NCI-H526 (cell line): ENCODE measurements at regions not wholly inside any gene's neighbourhood (a gene's known extent, or its start where the extent isn't known, plus 50 kb on each side); places are given as distances from the start of the nearest gene placed in this dataset.
"Not testable (repeated sequence)": the region's sequence is repeated elsewhere in the genome, so short reads cannot be mapped to it uniquely, and the experiment has no call there.

Experiments
- DNase-seq, 2 experiments: peaks; one replicate each; lab custom pipeline; 2025; lab: John Stamatoyannopoulos, UW

GRCh38 chr1:78247079-78247478 is 201.3 kb downstream of the GIPC2 start:
- no peak for DNase-seq

DNA sequence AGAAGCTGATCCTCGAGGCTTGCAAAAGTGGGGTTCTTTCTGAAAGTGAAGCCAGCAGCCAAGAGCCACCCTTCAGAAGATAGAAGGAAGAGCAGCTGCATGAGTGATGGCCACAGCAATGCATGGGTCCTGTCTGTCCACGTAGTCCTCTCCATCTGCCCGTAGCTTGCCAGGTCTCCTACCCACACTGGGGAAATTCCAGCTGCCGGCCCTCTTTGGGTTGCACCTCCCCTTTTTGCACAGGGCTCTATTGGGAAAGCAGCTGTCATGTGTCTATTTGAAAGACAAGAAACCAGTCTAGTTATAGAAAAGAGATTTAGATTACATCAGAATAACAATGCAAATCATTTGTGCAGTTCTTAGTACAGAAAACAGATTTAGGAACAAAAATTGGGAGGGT is 204.4 kb downstream of the GIPC2 start:
- DNase-seq, result no peak

DNA sequence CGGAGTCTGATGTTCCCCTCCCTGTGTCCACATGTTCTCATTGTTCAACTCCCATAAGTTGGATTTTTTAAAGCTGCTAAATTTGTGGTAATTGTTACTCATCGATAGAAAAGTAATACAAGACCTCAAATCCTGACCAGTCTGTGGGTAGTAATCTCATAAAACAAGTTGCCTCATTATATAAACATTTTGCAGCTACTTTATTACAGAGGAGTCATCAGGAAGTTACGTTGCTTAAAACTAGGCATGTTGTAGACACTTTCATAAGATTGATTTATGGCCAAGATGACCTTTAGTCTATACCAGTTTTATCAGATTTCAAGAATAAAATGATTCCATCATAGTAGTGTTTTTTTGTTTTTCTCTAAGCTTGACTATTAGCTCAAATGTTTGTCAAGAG is 208.8 kb downstream of the GIPC2 start:
- no peak for DNase-seq

DNA sequence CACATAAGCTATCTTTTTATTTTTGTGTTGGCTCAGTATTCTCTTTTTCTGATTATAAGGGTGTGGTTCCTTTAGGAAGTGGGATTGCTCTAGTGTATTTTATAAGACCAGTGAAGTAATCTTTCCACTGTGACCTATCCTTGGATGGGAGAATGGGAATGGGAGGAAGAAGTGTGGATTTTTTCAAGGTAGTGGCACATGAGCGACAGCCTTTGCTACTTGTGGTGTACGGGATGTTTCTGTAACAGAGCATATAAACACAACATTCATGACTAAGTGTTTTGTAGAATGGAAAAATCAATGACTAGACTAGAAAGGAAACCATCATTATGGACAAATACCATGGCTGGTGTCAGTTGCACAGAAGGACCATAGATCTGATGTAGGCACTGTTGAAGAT is 209.6 kb downstream of the GIPC2 start:
- no peak for DNase-seq

GRCh38 chr1:78255846-78256245 is 210.1 kb downstream of the GIPC2 start:
- DNase-seq, result no peak

- no peak for DNase-seq
Observed at GRCh38 chr1:78263459-78263858, 217.7 kb downstream of the GIPC2 start.

GRCh38 chr1:78263946-78264345 is 218.2 kb downstream of the GIPC2 start:
- DNase-seq, result no peak

- no peak for DNase-seq
Observed at GRCh38 chr1:78267513-78268218, 221.9 kb downstream of the GIPC2 start.

GRCh38 chr1:78269591-78269990 is 221.2 kb upstream of the PTGFR start:
- no peak for DNase-seq

GRCh38 chr1:78271423-78271822 is 219.4 kb upstream of the PTGFR start:
- not testable (repeated sequence) for DNase-seq

DNA sequence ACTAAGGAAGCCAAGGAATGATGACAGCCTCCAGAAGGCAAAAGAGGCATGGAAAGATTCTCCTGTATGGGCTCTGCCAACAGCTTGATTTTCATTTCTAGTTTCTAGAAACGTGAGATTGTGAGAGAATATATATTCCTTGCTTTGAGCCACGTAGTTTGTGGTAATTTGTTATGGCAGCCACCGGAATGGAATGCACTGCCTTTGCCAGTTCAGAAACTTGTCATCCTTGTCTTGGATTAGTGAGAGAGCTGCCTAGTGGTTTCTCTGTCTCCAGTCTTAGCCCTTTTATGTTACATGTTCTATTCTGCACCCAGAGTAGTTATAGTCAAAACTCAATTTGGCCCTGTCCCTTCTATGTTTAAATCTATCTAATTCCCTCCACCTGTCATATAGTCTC is 216.0 kb upstream of the PTGFR start:
- DNase-seq, result no peak

DNA sequence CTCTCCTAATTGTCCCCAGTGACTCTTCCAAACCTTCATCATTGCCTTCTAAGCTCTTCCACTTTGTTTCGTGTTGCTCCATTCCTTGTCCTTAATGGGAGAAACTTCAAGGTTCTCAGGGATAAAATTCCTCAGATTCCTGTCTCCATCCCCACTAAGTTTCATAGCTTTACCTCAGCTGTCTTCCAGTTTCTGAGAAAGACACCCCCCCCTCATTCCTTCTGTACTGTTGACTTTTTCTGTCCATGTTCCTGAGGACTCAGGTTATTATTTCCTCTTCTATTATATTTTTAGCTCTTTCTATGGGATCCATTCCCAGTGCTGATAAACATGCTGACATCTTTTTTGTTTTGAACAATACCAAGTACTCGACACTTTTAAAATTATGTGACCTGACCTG is 215.3 kb upstream of the PTGFR start:
- no peak for DNase-seq

DNA sequence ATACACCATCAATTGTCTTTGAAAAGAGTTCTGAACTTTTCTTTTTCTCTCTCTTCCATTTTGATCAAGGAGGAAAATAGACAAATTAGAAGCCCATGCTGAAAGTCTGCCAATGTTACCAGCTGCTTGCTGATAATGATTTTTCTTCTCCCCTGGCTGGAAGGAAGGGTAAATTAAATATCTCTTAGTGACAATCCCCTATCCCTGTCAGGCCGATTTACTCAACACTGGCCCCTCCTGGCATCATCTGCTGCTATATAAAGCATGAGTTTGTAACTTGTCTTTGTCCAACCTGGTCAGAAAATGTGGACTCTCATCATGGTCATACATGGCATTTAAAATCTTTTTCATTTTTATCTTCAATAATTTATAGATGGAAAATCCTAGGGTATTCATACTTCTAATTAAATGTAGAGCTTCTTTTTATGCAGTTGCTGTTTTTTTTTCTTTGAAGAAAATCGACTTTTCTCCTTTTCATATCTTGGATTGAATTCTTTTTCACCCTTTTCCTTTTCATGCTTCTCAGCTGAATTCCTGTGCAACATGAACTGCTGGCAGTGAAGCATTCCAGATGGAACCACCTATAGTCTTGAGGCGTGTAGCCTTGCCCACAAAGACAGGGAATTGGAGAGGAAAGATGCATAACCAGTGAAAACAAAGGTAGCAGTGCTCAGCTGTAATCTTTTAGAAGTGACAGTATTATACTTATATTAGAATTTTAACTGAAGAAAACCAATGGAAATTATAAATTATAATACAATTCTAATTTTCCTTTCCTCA is 214.7 kb upstream of the PTGFR start:
- DNase-seq, result no peak

DNA sequence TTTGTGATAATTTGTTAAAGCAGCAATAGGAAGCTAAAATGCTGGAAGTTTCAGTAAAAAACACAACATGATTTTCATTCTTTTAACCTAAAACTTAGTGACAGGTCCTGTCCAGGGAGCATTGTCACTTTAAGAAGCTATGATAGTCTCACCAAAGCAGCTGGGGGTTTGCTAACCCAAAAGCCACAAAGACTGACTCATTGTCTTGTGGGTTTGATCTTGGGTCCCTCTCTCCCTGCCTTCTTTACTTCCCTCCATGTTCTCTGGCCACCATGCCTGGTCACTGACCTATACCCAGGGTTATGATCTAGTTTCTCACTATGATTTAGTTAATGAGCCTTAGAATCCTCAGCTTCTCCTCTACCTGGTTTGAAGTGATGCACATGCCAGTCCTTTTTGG is 213.5 kb upstream of the PTGFR start:
- no peak for DNase-seq

DNA sequence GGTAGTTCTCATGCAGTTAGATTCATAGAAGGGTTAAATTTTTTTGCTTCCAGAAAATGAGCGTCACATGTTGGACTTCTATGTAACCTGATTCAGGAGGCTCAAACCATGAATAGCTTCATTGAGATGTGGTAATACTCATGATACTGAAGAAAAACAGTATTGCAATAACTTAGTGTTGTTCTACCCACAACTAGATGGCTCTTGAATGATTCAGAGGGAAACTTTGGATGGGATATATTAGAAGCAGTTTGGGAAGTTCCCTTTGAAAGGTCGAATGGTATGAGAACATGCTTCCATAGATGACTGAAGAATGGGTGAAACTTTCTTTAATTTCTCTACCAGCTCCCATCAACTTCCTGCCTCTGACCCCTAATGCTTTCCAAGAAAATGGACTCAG is 211.7 kb upstream of the PTGFR start:
- DNase-seq, result no peak

DNA sequence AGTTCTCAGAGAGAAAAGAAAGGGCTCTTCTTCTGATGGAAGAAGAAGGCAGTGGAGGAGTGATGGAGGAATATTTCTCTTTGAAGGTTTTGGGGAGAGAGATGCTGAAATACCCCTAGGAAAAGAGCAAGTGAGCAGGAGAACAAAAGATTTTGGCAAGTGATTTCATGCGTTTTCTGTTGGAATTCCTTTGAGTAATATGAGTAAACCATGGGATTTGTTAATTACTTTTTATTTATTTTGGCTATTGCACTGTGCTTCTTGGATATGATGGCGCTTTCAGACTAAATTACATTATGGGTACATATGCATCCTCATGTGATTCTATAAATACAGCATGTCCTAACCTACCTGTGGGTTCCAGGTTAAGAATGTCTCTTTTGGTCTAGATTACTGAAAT is 210.1 kb upstream of the PTGFR start:
- no peak for DNase-seq

- no peak for DNase-seq
Observed at GRCh38 chr1:78281580-78281979, 209.2 kb upstream of the PTGFR start.

GRCh38 chr1:78283691-78284090 is 207.1 kb upstream of the PTGFR start:
- DNase-seq, result no peak

DNA sequence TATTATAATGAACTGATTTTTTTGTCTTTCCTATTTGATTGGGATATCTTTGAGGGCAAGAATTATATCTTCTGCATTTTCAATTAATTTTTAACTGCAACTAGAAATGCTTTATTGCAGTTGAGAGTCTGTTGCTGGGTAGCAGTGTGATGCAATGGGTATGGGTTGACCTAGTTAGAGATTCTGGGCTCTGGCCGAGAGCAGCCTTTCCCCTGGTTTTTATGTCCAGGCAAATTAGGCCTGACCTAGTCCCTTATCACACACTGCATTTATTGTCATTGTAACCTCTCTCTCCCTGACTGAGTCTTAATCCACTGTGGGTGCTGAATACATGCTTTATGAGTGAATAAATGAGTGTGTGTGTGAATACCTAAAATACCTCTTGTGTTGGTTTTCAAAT is 206.4 kb upstream of the PTGFR start:
- DNase-seq, result no peak

DNA sequence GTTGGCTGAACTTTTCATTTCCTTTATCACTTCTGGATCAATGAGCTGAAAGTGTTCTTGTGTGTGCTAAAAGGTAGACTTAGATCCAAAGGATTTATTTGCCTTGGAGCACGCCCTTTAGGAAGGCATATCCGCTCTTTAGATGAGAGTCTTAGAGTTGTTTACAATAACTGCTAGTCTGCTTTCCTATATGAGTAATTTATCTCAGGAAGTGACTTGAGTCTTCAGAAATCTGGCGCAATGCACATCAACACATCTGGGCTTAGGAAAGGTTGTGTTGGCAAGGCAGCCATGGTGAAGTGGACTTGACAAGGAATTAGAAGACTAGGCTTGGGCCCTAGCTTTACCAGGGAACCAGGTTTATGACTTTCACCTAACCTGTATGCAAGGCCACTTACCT is 204.1 kb upstream of the PTGFR start:
- DNase-seq, result no peak

DNA sequence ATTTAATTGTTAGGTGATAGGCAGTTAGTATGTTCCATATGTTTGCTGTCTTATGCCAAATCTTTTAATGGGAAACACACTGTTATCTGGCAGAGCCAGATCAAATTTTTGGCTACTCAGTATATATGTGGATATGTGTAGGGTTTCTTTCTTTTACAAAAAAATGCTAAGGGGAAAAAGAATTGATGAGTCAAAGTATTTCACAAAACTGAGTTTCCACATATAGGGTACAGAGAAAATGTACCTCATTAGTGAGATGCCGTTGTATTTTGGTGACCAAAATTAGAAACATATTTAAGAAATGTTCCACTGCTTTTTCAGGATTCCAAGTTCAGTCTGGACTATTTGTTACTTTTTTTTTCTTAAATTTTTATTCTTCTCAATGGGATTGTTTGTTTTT is 201.2 kb upstream of the PTGFR start:
- no peak for DNase-seq

DNA sequence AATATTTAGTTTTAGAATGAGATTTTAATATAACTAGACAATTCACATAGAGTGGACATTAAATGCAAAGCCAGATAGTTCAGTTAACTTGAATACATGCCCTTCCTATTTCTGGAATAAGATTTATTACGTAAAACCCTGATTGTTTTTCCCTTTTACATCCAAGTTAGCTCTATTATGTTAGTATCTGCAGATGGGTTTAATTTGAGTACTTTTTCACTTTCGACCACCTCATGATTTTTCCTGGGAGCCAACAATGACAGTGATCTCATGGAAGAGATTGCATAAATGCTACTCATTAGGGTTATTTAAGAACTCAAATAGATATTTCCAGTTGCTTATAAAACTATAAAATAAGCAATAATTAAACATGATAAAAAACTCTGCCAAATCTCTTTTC is 199.4 kb upstream of the PTGFR start:
- no peak for DNase-seq

DNA sequence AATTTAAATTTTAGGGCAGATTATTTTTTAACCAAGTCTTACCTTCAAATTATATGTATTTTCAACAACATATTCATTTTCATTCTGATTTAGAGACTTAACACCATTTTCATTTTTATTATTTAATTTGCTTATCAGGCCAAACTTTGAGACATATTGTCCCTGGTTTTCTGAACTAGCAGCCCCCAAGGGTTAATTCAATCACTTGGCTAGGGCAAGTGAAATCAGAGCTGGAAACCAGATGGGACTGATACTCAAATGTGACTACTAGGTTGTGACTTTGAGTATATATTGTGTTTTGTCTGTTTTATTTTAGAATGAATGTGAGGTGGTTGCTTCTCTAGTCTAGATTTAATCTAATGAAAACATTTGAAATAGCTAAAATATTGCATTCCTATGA is 198.9 kb upstream of the PTGFR start:
- no peak for DNase-seq

GRCh38 chr1:78292361-78292760 is 198.4 kb upstream of the PTGFR start:
- DNase-seq, result no peak
